CD4-positive, alpha-beta memory T cell (primary cell): ENCODE measurements at regions not wholly inside any gene's neighbourhood (a gene's known extent, or its start where the extent isn't known, plus 50 kb on each side); places are given as distances from the start of the nearest gene placed in this dataset.
A peak's percentile ranks its signal among the peaks of the same experiment; 100 is the strongest.

Experiments
- CTCF ChIA-PET: fragments of 350-600 bp; sonication (Branson Sonifier 250); formaldehyde crosslinking; loops from one replicate; lab custom pipeline; 2021; ENCODE audit warnings: inconsistent platforms; ENCODE audit not compliant: partially characterized antibody; lab: Charles Lee
- POLR2A ChIA-PET: fragments of 350-600 bp; sonication (Branson Sonifier 250); formaldehyde crosslinking; loops from one replicate; lab custom pipeline; 2021; ENCODE audit not compliant: partially characterized antibody; lab: Charles Lee
- DNase-seq, 5 donors: peaks; one replicate each; pipeline versions ENCODE4 v3.0.0 to v3.0.0-alpha.2; 2020 to 2022; ENCODE audit warnings: mixed read lengths in 1 of 5
- H3K27ac ChIP-seq: one replicate; pipeline ENCODE4 v1.7.0; 2013; ENCODE audit warnings: low read depth, low read length
- H3K27me3 ChIP-seq: 2 replicates; pipeline ENCODE4 v1.7.0; 2013; ENCODE audit warnings: mild to moderate bottlenecking, low read length, moderate library complexity; ENCODE audit not compliant: insufficient read depth
- H3K36me3 ChIP-seq: 2 replicates; pipeline ENCODE4 v1.7.0; 2013; ENCODE audit warnings: mild to moderate bottlenecking, low read length, moderate library complexity; ENCODE audit not compliant: insufficient read depth
- H3K4me1 ChIP-seq: 2 replicates; pipeline ENCODE4 v1.7.0; 2013; ENCODE audit warnings: mild to moderate bottlenecking, low read length, moderate library complexity; ENCODE audit not compliant: insufficient read depth
- H3K4me3 ChIP-seq, 2 donors: one replicate each; pipeline ENCODE4 v1.7.0; 2013; ENCODE audit warnings: low read length in 2 of 2, mild to moderate bottlenecking in 1 of 2
- H3K9me3 ChIP-seq, 2 donors: one replicate each; pipeline ENCODE4 v1.7.0; 2013; ENCODE audit warnings: low read length in 2 of 2, control low read depth in 1 of 2; ENCODE audit not compliant: control insufficient read depth in 1 of 2
- H3K27ac Mint-ChIP-seq, 7 donors: one replicate each; pipeline ENCODE4 v1.8.0; 2020 to 2021; ENCODE audit warnings: mixed read lengths in 7 of 7, mild to moderate bottlenecking in 6 of 7, inconsistent platforms in 3 of 7, moderate library complexity in 3 of 7
- H3K27me3 Mint-ChIP-seq, 2 donors: one replicate each; pipeline ENCODE4 v1.8.0; 2020 to 2021; ENCODE audit warnings: mixed read lengths in 2 of 2
- H3K36me3 Mint-ChIP-seq, 2 donors: one replicate each; pipeline ENCODE4 v1.8.0; 2020 to 2021; ENCODE audit warnings: mixed read lengths in 2 of 2, inconsistent platforms in 1 of 2, mild to moderate bottlenecking in 1 of 2
- H3K4me1 Mint-ChIP-seq, 4 donors: one replicate each; pipeline ENCODE4 v1.8.0; 2020 to 2021; ENCODE audit warnings: mixed read lengths in 4 of 4, mild to moderate bottlenecking in 1 of 4
- H3K4me3 Mint-ChIP-seq, 8 donors: one replicate each; pipeline ENCODE4 v1.8.0; 2020 to 2021; ENCODE audit warnings: mixed read lengths in 8 of 8, mild to moderate bottlenecking in 7 of 8, moderate library complexity in 6 of 8, inconsistent platforms in 3 of 8
- H3K9me3 Mint-ChIP-seq, 8 donors: one replicate each; pipeline ENCODE4 v1.8.0; 2020 to 2021; ENCODE audit warnings: mixed read lengths in 8 of 8, mild to moderate bottlenecking in 5 of 8, inconsistent platforms in 3 of 8, moderate library complexity in 1 of 8
- intact Hi-C: fragments of 100-400 bp; cut with micrococcal nuclease; formaldehyde crosslinking; loops from one replicate; pipeline ENCODE4 v1.15.1; 2023

GRCh38 chr14:36394593-36394992, 74.2 kb upstream of the MBIP start:
- Mint-ChIP-seq H3K36me3 (no peaks in the 10 kb centered on the region), H3K27me3 (peaks cover 4 to 7% of the 10 kb centered on the region in 2 donors), H3K4me3 (no peak overlapping the region), H3K27ac (no peak overlapping the region), H3K9me3 (peaks cover 0 to 2% (median 0%) of the 10 kb centered on the region in 8 donors), H3K4me1 (no peaks in the 10 kb centered on the region)
- Histone ChIP-seq H3K9me3 (no peaks in the 10 kb centered on the region), H3K27me3 (no peaks in the 10 kb centered on the region), H3K4me1 (no peaks in the 10 kb centered on the region), H3K36me3 (no peaks in the 10 kb centered on the region), H3K27ac (no peak overlapping the region), H3K4me3 (no peak overlapping the region)
- DNase-seq, result no peak
- CTCF ChIA-PET, result no interaction called here
- POLR2A ChIA-PET, result no interaction called here
- intact Hi-C loops, result no loop called here

- no peaks in the 10 kb centered on the region for H3K9me3 ChIP-seq
- POLR2A ChIA-PET, result no interaction called here
- intact Hi-C loops, result no loop called here
Observed at GRCh38 chr14:36390718-36391117, 70.3 kb upstream of the MBIP start.

DNA sequence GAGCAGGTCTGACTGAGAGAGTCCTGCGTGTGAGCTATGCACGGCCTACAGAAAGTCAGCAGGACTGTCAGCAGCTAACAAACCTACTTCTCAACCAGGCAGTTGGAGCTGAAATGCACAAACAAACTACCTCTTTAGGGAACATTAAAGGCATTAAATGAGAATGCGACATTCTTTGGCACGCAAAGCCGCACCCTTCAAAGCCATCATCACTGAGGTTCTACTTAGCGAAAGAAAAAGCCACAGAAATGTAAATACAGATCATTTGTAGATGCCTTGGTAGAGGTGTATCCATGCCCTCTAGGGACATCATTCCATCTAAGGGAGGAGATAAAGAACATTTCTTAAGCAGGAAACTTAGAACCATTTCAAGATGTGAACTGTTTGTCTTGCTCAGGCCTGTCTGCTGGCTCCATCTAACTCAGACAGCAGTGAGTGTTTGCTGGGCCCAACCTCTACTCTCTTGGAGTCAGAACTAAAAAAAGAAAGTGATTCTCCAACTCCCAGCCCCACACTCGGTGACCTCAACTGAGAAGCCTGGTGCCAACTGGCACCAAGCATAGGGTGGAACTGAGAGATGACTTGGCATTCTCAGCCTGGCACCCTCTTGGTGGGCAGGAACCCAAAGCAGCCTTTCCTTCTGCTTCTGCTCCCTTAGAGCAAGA, 63.5 kb upstream of the MBIP start:
- H3K27me3 ChIP-seq, result no peaks in the 10 kb centered on the region
- peaks cover 0 to 1% of the 10 kb centered on the region in 2 donors for H3K27me3 Mint-ChIP-seq
- H3K9me3 ChIP-seq, result no peaks in the 10 kb centered on the region
- ChIA-PET POLR2A (no interaction called here), CTCF (interaction anchor here (1.4 kb wide), 1 partner anchor 10 kb away, joined by 4 read pairs; no protein-coding TSS in a partner anchor)
- no peak overlapping the region for H3K4me3 ChIP-seq
- H3K27ac Mint-ChIP-seq, result no peak overlapping the region
- no peaks in the 10 kb centered on the region for H3K4me1 ChIP-seq
- no peaks in the 10 kb centered on the region for H3K36me3 ChIP-seq
- intact Hi-C loops, result no loop called here
- H3K4me1 Mint-ChIP-seq, result no peaks in the 10 kb centered on the region
- DNase-seq, result no peak
- H3K9me3 Mint-ChIP-seq, result peaks cover 0 to 4% (median 0%) of the 10 kb centered on the region in 8 donors
- no peak overlapping the region for H3K4me3 Mint-ChIP-seq
- no peaks in the 10 kb centered on the region for H3K36me3 Mint-ChIP-seq
- H3K27ac ChIP-seq, result no peak overlapping the region

More at GRCh38 chr14:36390718-36391117, 70.3 kb upstream of the MBIP start:
- no peak for DNase-seq
- Mint-ChIP-seq H3K4me1 (no peaks in the 10 kb centered on the region), H3K27me3 (peaks cover 5 to 6% of the 10 kb centered on the region in 2 donors), H3K9me3 (no peaks in the 10 kb centered on the region), H3K27ac (no peak overlapping the region), H3K4me3 (no peak overlapping the region), H3K36me3 (no peaks in the 10 kb centered on the region)
- Histone ChIP-seq H3K36me3 (no peaks in the 10 kb centered on the region), H3K4me3 (no peak overlapping the region), H3K27me3 (no peaks in the 10 kb centered on the region), H3K27ac (no peak overlapping the region), H3K4me1 (no peaks in the 10 kb centered on the region)
- CTCF ChIA-PET, result no interaction called here

DNA sequence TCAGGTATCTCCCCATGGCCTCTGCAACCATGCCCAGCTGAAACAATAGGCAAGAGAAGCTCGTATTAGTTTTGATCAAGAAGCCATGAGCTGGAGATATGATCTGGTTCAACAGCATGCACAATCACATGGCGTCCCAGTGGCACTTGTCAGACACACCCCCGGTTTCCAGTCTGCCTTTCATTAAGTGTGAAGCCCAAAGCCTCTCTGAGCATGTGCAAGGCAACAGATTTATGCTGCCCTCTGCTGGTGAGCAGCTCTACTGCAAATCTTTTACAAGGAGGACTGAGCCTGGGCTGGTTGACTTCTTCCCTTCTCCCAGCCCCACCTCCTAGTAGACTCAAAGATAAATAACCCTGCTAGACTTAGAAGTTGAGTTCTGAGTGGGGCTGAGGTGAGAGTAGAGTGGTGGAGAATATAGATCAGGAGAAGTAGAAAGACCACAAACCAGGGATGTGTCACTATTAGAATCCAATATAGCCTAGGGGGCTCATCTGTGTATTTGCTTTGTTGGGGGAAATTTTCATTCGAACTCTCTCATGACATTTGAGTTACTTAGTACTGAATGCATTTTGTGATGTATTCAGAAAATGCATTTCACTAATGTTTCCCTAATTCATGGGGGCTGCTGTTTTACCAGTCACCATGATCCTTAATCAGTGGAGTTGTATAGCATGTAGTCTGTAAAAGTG, 53.7 kb upstream of the MBIP start:
- H3K27me3 ChIP-seq, result no peaks in the 10 kb centered on the region
- H3K36me3 ChIP-seq, result no peaks in the 10 kb centered on the region
- ChIA-PET POLR2A (no interaction called here), CTCF (interaction anchor here (0.8 to 3.3 kb wide), 18 partner anchors 8 to 496 kb away, joined by 3 to 18 read pairs (median 4); partner anchors contain the start of gene MBIP)
- H3K4me3 Mint-ChIP-seq, result no peak overlapping the region
- H3K36me3 Mint-ChIP-seq, result no peaks in the 10 kb centered on the region
- intact Hi-C loops, result loop anchor here (1.0 kb wide), 1 partner anchor 491 kb away; no protein-coding TSS in a partner anchor
- H3K4me3 ChIP-seq, result no peak overlapping the region
- H3K9me3 Mint-ChIP-seq, result no peaks in the 10 kb centered on the region
- H3K4me1 Mint-ChIP-seq, result peaks cover 0 to 3% (median under 1%) of the 10 kb centered on the region in 4 donors
- no peak overlapping the region for H3K27ac Mint-ChIP-seq
- H3K9me3 ChIP-seq, result no peaks in the 10 kb centered on the region
- no peaks in the 10 kb centered on the region for H3K4me1 ChIP-seq
- peaks cover 0 to 2% of the 10 kb centered on the region in 2 donors for H3K27me3 Mint-ChIP-seq
- peak; percentile 44 to 66 (median 56) for DNase-seq
- no peak overlapping the region for H3K27ac ChIP-seq
